ENCODE measurements at regions not wholly inside any gene's neighbourhood (a gene's known extent, or its start where the extent isn't known, plus 50 kb on each side); places are given as distances from the start of the nearest gene placed in this dataset.
"Not testable (repeated sequence)": the region's sequence is repeated elsewhere in the genome, so short reads cannot be mapped to it uniquely, and the experiment has no call there.

- H3K4me3 ChIP-seq (ENCODE audit: low read depth, low read length), result no peak overlapping the region
- TF ChIP-seq CTCF (conservative IDR thresholded peaks at IDR 0.05; ENCODE audit: low read depth, low read length), result no peak
- DNase-seq (ENCODE audit: low read depth), result no peak
These were observed 862.2 kb downstream of the RPS29 start for GRCh38 chr14:48723841-48724495.

- no peak for TF ChIP-seq CTCF (conservative IDR thresholded peaks at IDR 0.05; ENCODE audit: low read depth, low read length)
These were observed 871.8 kb downstream of the RPS29 start for GRCh38 chr14:48714366-48714765.

GRCh38 chr14:48710133-48710532 lies 876.0 kb downstream of the RPS29 start:
- TF ChIP-seq CTCF (conservative IDR thresholded peaks at IDR 0.05; ENCODE audit: low read depth, low read length), result no peak

More at GRCh38 chr14:48714366-48714765, 871.8 kb downstream of the RPS29 start:
- no peak for DNase-seq (ENCODE audit: low read depth)
- H3K4me3 ChIP-seq (ENCODE audit: low read depth, low read length), result no peak overlapping the region

GRCh38 chr14:48709277-48709785 lies 876.8 kb downstream of the RPS29 start:
- no peak for DNase-seq (ENCODE audit: low read depth)
- no peak overlapping the region for H3K4me3 ChIP-seq (ENCODE audit: low read depth, low read length)
- no peak for TF ChIP-seq CTCF (conservative IDR thresholded peaks at IDR 0.05; ENCODE audit: low read depth, low read length)

More at GRCh38 chr14:48710133-48710532, 876.0 kb downstream of the RPS29 start:
- no peak for DNase-seq (ENCODE audit: low read depth)
- H3K4me3 ChIP-seq (ENCODE audit: low read depth, low read length), result no peak overlapping the region

GRCh38 chr14:48704639-48705038 lies 881.5 kb downstream of the RPS29 start:
- H3K4me3 ChIP-seq (ENCODE audit: low read depth, low read length), result no peak overlapping the region
- no peak for TF ChIP-seq CTCF (conservative IDR thresholded peaks at IDR 0.05; ENCODE audit: low read depth, low read length)
- no peak for DNase-seq (ENCODE audit: low read depth)

GRCh38 chr14:48703728-48704467 lies 882.3 kb downstream of the RPS29 start:
- TF ChIP-seq CTCF (conservative IDR thresholded peaks at IDR 0.05; ENCODE audit: low read depth, low read length), result no peak
- no peak overlapping the region for H3K4me3 ChIP-seq (ENCODE audit: low read depth, low read length)
- no peak for DNase-seq (ENCODE audit: low read depth)

GRCh38 chr14:48697362-48697761 lies 888.8 kb downstream of the RPS29 start:
- H3K4me3 ChIP-seq (ENCODE audit: low read depth, low read length); DNase-seq (ENCODE audit: low read depth): not testable (repeated sequence)
